ENCODE measurements at regions not wholly inside any gene's neighbourhood (a gene's known extent, or its start where the extent isn't known, plus 50 kb on each side); places are given as distances from the start of the nearest gene placed in this dataset.

DNA sequence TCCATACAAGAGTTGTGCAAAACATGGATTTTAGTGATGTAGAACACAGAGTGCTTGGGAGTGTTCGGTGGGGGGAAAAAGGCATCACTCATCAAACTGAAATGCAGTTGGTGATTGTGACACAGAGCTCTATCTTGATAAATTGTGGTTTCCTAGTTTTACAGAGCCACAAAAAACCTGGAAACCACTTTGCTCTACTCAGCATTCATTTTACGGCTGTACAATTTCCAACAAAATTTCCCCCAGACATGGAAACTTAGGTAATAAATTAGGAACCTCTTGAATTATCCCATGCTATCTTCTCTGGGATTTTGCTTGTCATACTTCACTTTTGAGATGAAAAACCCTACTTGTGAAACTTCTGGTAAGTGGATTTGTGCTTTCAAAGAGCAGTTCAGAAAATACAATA is 614.9 kb upstream of the FZD8 start:
- H3K4me2 ChIP-seq (ENCODE audit: low read depth, low read length, poor library complexity, severe bottlenecking), result no peak overlapping the region
- H2AFZ ChIP-seq (ENCODE audit: low read length), result no peak overlapping the region
- no peaks in the 10 kb centered on the region for H3K27me3 ChIP-seq (ENCODE audit: insufficient read depth, low read length, poor library complexity, severe bottlenecking)
- no peaks in the 10 kb centered on the region for H3K9me3 ChIP-seq (ENCODE audit: insufficient read depth, low read depth, low read length)
- no peaks in the 10 kb centered on the region for H4K20me1 ChIP-seq (ENCODE audit: insufficient read depth, low read length, poor library complexity, severe bottlenecking)
- H3K36me3 ChIP-seq (ENCODE audit: insufficient read depth, low read length), result no peaks in the 10 kb centered on the region
- H3K9ac ChIP-seq (ENCODE audit: low read depth, low read length, poor library complexity, severe bottlenecking), result no peak overlapping the region
- H3K4me3 ChIP-seq (ENCODE audit: low read length, poor library complexity, severe bottlenecking), result no peak overlapping the region
- no peaks in the 10 kb centered on the region for H3F3A ChIP-seq (ENCODE audit: low read depth)
- no peaks in the 10 kb centered on the region for H3K79me2 ChIP-seq (ENCODE audit: insufficient read depth, low read length)
- TF ChIP-seq, protein P1, sequence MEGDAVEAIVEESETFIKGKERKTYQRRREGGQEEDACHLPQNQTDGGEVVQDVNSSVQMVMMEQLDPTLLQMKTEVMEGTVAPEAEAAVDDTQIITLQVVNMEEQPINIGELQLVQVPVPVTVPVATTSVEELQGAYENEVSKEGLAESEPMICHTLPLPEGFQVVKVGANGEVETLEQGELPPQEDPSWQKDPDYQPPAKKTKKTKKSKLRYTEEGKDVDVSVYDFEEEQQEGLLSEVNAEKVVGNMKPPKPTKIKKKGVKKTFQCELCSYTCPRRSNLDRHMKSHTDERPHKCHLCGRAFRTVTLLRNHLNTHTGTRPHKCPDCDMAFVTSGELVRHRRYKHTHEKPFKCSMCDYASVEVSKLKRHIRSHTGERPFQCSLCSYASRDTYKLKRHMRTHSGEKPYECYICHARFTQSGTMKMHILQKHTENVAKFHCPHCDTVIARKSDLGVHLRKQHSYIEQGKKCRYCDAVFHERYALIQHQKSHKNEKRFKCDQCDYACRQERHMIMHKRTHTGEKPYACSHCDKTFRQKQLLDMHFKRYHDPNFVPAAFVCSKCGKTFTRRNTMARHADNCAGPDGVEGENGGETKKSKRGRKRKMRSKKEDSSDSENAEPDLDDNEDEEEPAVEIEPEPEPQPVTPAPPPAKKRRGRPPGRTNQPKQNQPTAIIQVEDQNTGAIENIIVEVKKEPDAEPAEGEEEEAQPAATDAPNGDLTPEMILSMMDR (conservative IDR thresholded peaks at IDR 0.05; ENCODE audit: low read length), result no peak
- no peak for TF ChIP-seq EZH2phosphoT487 (IDR thresholded peaks at IDR 0.05; ENCODE audit: borderline replicate concordance)
- H3K4me1 ChIP-seq (ENCODE audit: insufficient read depth, low read length, poor library complexity, severe bottlenecking), result no peaks in the 10 kb centered on the region
- H3K9me2 ChIP-seq (replicated peaks; ENCODE audit: low read depth, low read length), result no peaks in the 10 kb centered on the region

DNA sequence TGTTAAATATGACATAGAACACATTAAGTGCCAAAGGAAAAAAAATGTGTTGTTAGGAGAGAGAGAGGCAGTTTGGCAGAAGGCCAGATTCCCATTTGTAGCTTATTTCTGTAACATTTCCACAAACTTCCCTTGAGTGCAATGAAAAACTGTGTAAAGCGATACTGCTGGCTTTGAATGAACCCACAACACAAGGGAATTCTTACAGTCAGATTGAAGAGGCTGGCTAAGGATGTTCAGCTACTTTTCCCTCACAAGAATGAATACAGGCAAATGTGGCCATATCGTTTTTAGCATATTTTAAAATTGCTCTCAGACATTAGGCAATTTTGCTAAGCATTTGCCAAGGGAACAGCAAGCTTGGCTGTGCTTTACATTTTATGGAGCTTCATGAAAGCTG is 614.1 kb upstream of the FZD8 start:
- Histone ChIP-seq H3K9me3 (ENCODE audit: insufficient read depth, low read depth, low read length) (no peaks in the 10 kb centered on the region), H3K4me1 (ENCODE audit: insufficient read depth, low read length, poor library complexity, severe bottlenecking) (no peaks in the 10 kb centered on the region), H3F3A (ENCODE audit: low read depth) (no peaks in the 10 kb centered on the region), H3K9ac (ENCODE audit: low read depth, low read length, poor library complexity, severe bottlenecking) (no peak overlapping the region), H3K79me2 (ENCODE audit: insufficient read depth, low read length) (no peaks in the 10 kb centered on the region), H3K9me2 (replicated peaks; ENCODE audit: low read depth, low read length) (no peaks in the 10 kb centered on the region), H2AFZ (ENCODE audit: low read length) (no peak overlapping the region), H4K20me1 (ENCODE audit: insufficient read depth, low read length, poor library complexity, severe bottlenecking) (no peaks in the 10 kb centered on the region), H3K4me2 (ENCODE audit: low read depth, low read length, poor library complexity, severe bottlenecking) (no peak overlapping the region), H3K4me3 (ENCODE audit: low read length, poor library complexity, severe bottlenecking) (no peak overlapping the region), H3K36me3 (ENCODE audit: insufficient read depth, low read length) (no peaks in the 10 kb centered on the region), H3K27me3 (ENCODE audit: insufficient read depth, low read length, poor library complexity, severe bottlenecking) (no peaks in the 10 kb centered on the region)
- no peak for TF ChIP-seq EZH2phosphoT487 (IDR thresholded peaks at IDR 0.05; ENCODE audit: borderline replicate concordance)
- TF ChIP-seq, protein P1 (conservative IDR thresholded peaks at IDR 0.05; ENCODE audit: low read length), result no peak

DNA sequence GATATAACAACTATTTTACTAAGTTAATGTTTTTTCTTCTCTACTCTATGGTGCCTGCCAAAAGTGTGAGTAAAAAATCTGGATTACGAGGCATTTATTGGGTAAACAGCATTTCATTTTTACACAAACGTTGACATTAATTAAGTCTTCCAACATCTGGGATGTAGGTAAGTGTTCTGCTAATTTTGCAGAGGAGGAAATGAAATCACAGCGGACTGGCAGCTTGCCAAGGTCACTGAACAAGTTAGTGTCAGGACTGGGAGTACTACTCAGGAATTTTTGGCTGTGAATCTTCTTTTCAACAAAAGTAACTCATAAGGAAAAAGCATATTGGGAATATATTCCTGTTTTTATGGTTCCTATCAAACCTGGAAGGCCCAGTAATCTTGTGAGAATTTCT is 612.1 kb upstream of the FZD8 start:
- no peak for TF ChIP-seq EZH2phosphoT487 (IDR thresholded peaks at IDR 0.05; ENCODE audit: borderline replicate concordance)
- TF ChIP-seq, protein P1 (conservative IDR thresholded peaks at IDR 0.05; ENCODE audit: low read length), result no peak
- no peaks in the 10 kb centered on the region for H3K9me3 ChIP-seq (ENCODE audit: insufficient read depth, low read depth, low read length)
- no peak overlapping the region for H3K4me3 ChIP-seq (ENCODE audit: low read length, poor library complexity, severe bottlenecking)
- no peaks in the 10 kb centered on the region for H3K79me2 ChIP-seq (ENCODE audit: insufficient read depth, low read length)
- no peaks in the 10 kb centered on the region for H4K20me1 ChIP-seq (ENCODE audit: insufficient read depth, low read length, poor library complexity, severe bottlenecking)
- no peak overlapping the region for H3K9ac ChIP-seq (ENCODE audit: low read depth, low read length, poor library complexity, severe bottlenecking)
- H3K4me2 ChIP-seq (ENCODE audit: low read depth, low read length, poor library complexity, severe bottlenecking), result no peak overlapping the region
- no peaks in the 10 kb centered on the region for H3K27me3 ChIP-seq (ENCODE audit: insufficient read depth, low read length, poor library complexity, severe bottlenecking)
- H3K36me3 ChIP-seq (ENCODE audit: insufficient read depth, low read length), result no peaks in the 10 kb centered on the region
- no peak overlapping the region for H2AFZ ChIP-seq (ENCODE audit: low read length)
- H3K4me1 ChIP-seq (ENCODE audit: insufficient read depth, low read length, poor library complexity, severe bottlenecking), result no peaks in the 10 kb centered on the region
- no peaks in the 10 kb centered on the region for H3F3A ChIP-seq (ENCODE audit: low read depth)
- H3K9me2 ChIP-seq (replicated peaks; ENCODE audit: low read depth, low read length), result no peaks in the 10 kb centered on the region

All from Loucy (cell line).